Endometrial microvascular endothelial cells (primary cell): ENCODE measurements at regions not wholly inside any gene's neighbourhood (a gene's known extent, or its start where the extent isn't known, plus 50 kb on each side); places are given as distances from the start of the nearest gene placed in this dataset.

ENCODE experiments used
- in situ Hi-C: cut with HindIII; loops from 2 replicates; pipeline ENCODE4 v1.10.0; 2017; ENCODE audit warnings: low sequenced_read_pairs, low pct_unique_long_range_greater_than_20kb; ENCODE audit errors: inconsistent ontology term

- in situ Hi-C loops = no loop called here
Observed at GRCh38 chr6:84447651-84448050, 220.2 kb upstream of the CEP162 start.

- in situ Hi-C loops = no loop called here
Observed at GRCh38 chr6:84445068-84445467, 217.6 kb upstream of the CEP162 start.

- in situ Hi-C loops = no loop called here
Observed at GRCh38 chr6:84442208-84442607, 214.8 kb upstream of the CEP162 start.

- in situ Hi-C loops = no loop called here
Observed at GRCh38 chr6:84441456-84441855, 214.0 kb upstream of the CEP162 start.

- in situ Hi-C loops = no loop called here
Observed at GRCh38 chr6:84434550-84434949, 207.1 kb upstream of the CEP162 start.

- in situ Hi-C loops = no loop called here
Observed at GRCh38 chr6:84432619-84433018, 205.2 kb upstream of the CEP162 start.

GRCh38 chr6:84428300-84428907 lies 201.0 kb upstream of the CEP162 start:
- in situ Hi-C loops = loop anchor here (10.0 kb wide), 1 partner anchor 336 kb away; the partner anchor contains the start of gene TBX18

GRCh38 chr6:84425971-84426705 lies 198.7 kb upstream of the CEP162 start:
- in situ Hi-C loops = loop anchor here (10.0 kb wide), 1 partner anchor 339 kb away; the partner anchor contains the start of gene TBX18

- in situ Hi-C loops = loop anchor here (10.0 kb wide), 1 partner anchor 340 kb away; the partner anchor contains the start of gene TBX18
Observed at GRCh38 chr6:84424956-84425355, 197.5 kb upstream of the CEP162 start.

- in situ Hi-C loops = loop anchor here (10.0 kb wide), 1 partner anchor 342 kb away; the partner anchor contains the start of gene TBX18
Observed at GRCh38 chr6:84422380-84422968, 195.0 kb upstream of the CEP162 start.

GRCh38 chr6:84421031-84421430 lies 193.6 kb upstream of the CEP162 start:
- in situ Hi-C loops = loop anchor here (10.0 kb wide), 1 partner anchor 344 kb away; the partner anchor contains the start of gene TBX18

GRCh38 chr6:84417260-84417659 lies 189.8 kb upstream of the CEP162 start:
- in situ Hi-C loops = no loop called here

- in situ Hi-C loops = no loop called here
Observed at GRCh38 chr6:84416043-84416657, 188.7 kb upstream of the CEP162 start.

- in situ Hi-C loops = no loop called here
Observed at GRCh38 chr6:84415517-84415916, 188.1 kb upstream of the CEP162 start.

GRCh38 chr6:84415068-84415467 lies 187.6 kb upstream of the CEP162 start:
- in situ Hi-C loops = no loop called here

GRCh38 chr6:84414531-84414930 lies 187.1 kb upstream of the CEP162 start:
- in situ Hi-C loops = no loop called here

- in situ Hi-C loops = no loop called here
Observed at GRCh38 chr6:84411060-84411629, 183.7 kb upstream of the CEP162 start.

GRCh38 chr6:84409911-84410310 lies 182.5 kb upstream of the CEP162 start:
- in situ Hi-C loops = no loop called here

GRCh38 chr6:84408028-84408427 lies 180.6 kb upstream of the CEP162 start:
- in situ Hi-C loops = no loop called here
